ENCODE measurements at regions not wholly inside any gene's neighbourhood (a gene's known extent, or its start where the extent isn't known, plus 50 kb on each side); places are given as distances from the start of the nearest gene placed in this dataset.

- Histone ChIP-seq H3K36me3 (ENCODE audit: insufficient read depth, low read length) (no peaks in the 10 kb centered on the region), H3K4me1 (ENCODE audit: insufficient read depth, low read length) (no peaks in the 10 kb centered on the region), H3K27ac (ENCODE audit: low read depth in 1 of 2, low read length in 2 of 2) (no peak overlapping the region), H3K27me3 (ENCODE audit: control insufficient read depth in 1 of 2, insufficient read depth in 2 of 2, low read length in 2 of 2) (peaks cover 15 to 33% of the 10 kb centered on the region in 2 experiments), H3K9me3 (ENCODE audit: control insufficient read depth in 1 of 2, insufficient read depth in 1 of 2, low read length in 2 of 2) (peaks cover 0 to 28% of the 10 kb centered on the region in 2 experiments), H3K4me3 (ENCODE audit: low read length) (no peak overlapping the region)
- H3K4me1 Mint-ChIP-seq (ENCODE audit: low read depth) = no peaks in the 10 kb centered on the region
- peak in 1 of 14 experiments; percentile 15 for DNase-seq
- TF ChIP-seq CTCF (IDR thresholded peaks at IDR 0.05) = no peak
- H3K27ac Mint-ChIP-seq = no peak overlapping the region
- POLR2A ChIA-PET = no interaction called here
- intact Hi-C loops (cut with DNase I, micrococcal nuclease) = no loop called here
- H3K4me3 Mint-ChIP-seq = no peak overlapping the region
- CTCF ChIA-PET = no interaction called here
- no peak for ATAC-seq (ENCODE audit: poor library complexity)
- no peaks in the 10 kb centered on the region for H3K36me3 Mint-ChIP-seq (ENCODE audit: low read depth)
- H3K9me3 Mint-ChIP-seq = no peaks in the 10 kb centered on the region
- H3K27me3 Mint-ChIP-seq = peaks cover 65% of the 10 kb centered on the region
Measured at GRCh38 chr5:176735383-176736265, 74.7 kb upstream of the UNC5A start.

DNA sequence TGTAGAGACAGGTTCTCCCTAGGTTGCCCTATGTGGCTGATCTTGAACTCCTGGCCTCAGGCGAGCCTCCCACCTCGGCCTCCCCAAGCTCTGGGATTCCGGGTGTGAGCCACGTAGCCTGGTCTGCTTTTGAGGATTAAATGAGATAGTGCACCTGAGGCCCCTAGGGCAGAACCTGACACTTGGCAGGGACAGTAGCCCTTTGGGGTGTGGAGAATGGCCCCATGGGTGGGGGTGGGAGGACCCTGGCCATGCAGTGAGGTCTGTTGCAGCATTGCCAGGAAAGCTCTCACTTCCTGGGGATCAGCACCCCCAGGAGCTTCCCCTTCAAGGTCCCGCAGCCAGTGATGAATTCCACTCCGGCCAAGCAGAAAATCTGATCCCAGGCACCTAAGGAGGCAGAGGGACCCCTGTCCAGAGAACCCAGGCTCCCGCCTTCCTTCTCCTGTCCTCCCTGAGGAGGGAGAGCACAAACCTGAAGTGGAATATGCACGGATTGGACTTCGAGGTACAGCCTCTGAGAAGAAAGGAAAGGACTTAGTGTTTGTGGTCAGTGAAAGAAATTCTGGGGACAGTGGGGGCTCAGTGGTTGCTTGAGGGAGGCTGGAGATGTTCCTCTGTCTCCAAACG, 73.9 kb upstream of the UNC5A start:
- Histone ChIP-seq H3K27me3 (ENCODE audit: control insufficient read depth in 1 of 2, insufficient read depth in 2 of 2, low read length in 2 of 2) (peaks cover 20 to 36% of the 10 kb centered on the region in 2 experiments), H3K27ac (ENCODE audit: low read depth in 1 of 2, low read length in 2 of 2) (no peak overlapping the region), H3K4me1 (ENCODE audit: insufficient read depth, low read length) (no peaks in the 10 kb centered on the region), H3K36me3 (ENCODE audit: insufficient read depth, low read length) (no peaks in the 10 kb centered on the region), H3K9me3 (ENCODE audit: control insufficient read depth in 1 of 2, insufficient read depth in 1 of 2, low read length in 2 of 2) (peaks cover 0 to 26% of the 10 kb centered on the region in 2 experiments), H3K4me3 (ENCODE audit: low read length) (no peak overlapping the region)
- no peak for TF ChIP-seq CTCF (IDR thresholded peaks at IDR 0.05)
- H3K36me3 Mint-ChIP-seq (ENCODE audit: low read depth) = no peaks in the 10 kb centered on the region
- no peak overlapping the region for H3K27ac Mint-ChIP-seq
- peaks cover 62% of the 10 kb centered on the region for H3K27me3 Mint-ChIP-seq
- ChIA-PET POLR2A (no interaction called here), CTCF (no interaction called here)
- H3K4me1 Mint-ChIP-seq (ENCODE audit: low read depth) = no peaks in the 10 kb centered on the region
- DNase-seq = peak in 1 of 14 experiments; percentile 27
- no peaks in the 10 kb centered on the region for H3K9me3 Mint-ChIP-seq
- intact Hi-C loops (cut with DNase I, micrococcal nuclease) = no loop called here
- H3K4me3 Mint-ChIP-seq = no peak overlapping the region
- ATAC-seq (ENCODE audit: poor library complexity) = no peak

DNA sequence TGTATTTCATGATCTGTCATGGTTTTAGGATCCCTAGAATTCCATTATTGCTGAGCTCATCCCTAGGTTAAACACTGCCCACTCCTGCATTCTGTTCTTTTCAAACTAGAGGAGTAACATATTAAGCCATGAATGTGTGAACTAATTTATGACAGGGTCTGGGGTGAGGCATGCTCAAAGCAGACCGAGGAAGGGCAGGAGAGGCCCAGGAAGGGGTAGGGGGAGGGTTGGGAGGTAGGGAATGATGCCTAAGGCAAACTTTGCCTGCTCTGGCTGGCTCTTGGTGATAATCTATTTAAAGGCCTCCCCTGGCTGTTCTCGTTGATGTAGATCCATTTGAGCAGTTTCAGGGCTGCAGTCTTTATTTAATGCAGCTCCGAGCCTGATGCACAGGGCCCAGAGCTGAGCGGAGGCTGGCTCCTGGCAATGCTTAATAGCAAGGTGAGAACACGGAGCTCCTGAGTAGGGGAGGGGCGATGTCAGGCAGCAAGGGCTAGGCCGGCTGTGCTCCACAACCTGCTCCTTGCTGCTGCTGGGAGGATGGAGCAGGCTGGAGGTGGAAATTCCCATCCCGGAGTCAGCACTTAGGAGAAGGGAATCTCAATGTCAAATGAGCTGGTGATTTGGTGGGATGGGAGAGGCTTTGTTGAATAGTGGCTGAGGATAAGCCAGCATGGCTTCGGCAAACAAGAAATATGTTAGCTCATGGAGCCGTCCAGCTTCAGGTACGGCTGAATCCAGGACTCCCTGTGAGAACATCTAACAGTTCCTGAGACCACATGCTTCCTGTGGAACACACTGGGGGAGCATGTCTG, 73.2 kb upstream of the UNC5A start:
- Mint-ChIP-seq H3K4me1 (ENCODE audit: low read depth) (no peaks in the 10 kb centered on the region), H3K36me3 (ENCODE audit: low read depth) (no peaks in the 10 kb centered on the region), H3K9me3 (no peaks in the 10 kb centered on the region), H3K27ac (no peak overlapping the region), H3K4me3 (no peak overlapping the region), H3K27me3 (peaks cover 64% of the 10 kb centered on the region)
- ChIA-PET POLR2A (no interaction called here), CTCF (no interaction called here)
- Histone ChIP-seq H3K27ac (ENCODE audit: low read depth in 1 of 2, low read length in 2 of 2) (no peak overlapping the region), H3K4me3 (ENCODE audit: low read length) (no peak overlapping the region), H3K4me1 (ENCODE audit: insufficient read depth, low read length) (peaks cover 4% of the 10 kb centered on the region), H3K27me3 (ENCODE audit: control insufficient read depth in 1 of 2, insufficient read depth in 2 of 2, low read length in 2 of 2) (peaks cover 28 to 36% of the 10 kb centered on the region in 2 experiments), H3K9me3 (ENCODE audit: control insufficient read depth in 1 of 2, insufficient read depth in 1 of 2, low read length in 2 of 2) (peaks cover 0 to 23% of the 10 kb centered on the region in 2 experiments), H3K36me3 (ENCODE audit: insufficient read depth, low read length) (no peaks in the 10 kb centered on the region)
- intact Hi-C loops (cut with DNase I, micrococcal nuclease) = no loop called here
- TF ChIP-seq CTCF (IDR thresholded peaks at IDR 0.05) = no peak
- ATAC-seq (ENCODE audit: poor library complexity) (no peak), DNase-seq (peak in 1 of 14 experiments; percentile 20)
